HG02642 (cell line): ENCODE measurements at regions not wholly inside any gene's neighbourhood (a gene's known extent, or its start where the extent isn't known, plus 50 kb on each side); places are given as distances from the start of the nearest gene placed in this dataset.
"Not testable (repeated sequence)": the region's sequence is repeated elsewhere in the genome, so short reads cannot be mapped to it uniquely, and the experiment has no call there.

Experiments
- ATAC-seq: cut with Tn5 transposase; IDR thresholded peaks from one replicate; pipeline ENCODE4 v1.9.1; 2021; ENCODE audit warnings: mild to moderate bottlenecking; ENCODE audit not compliant: unreplicated experiment, poor library complexity

DNA sequence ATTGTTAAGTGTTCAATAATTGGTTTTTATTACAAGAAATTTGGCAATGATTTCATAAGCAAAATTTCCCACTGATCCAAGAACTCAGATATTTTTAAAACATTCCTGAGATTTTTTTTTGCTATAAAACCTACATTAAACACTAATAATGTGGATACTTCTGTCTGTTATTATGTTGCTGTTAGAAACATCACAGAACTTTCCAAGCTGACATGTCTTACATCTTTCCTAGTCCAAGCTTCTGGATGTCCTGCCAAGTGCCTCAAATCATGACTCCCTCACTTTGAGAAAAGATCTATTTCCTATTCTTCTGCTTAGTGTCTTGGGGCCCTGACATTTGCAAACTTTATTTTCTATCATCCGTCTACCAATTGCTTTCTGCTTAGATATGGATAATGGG lies 110.8 kb downstream of the RFPL4B start:
- ATAC-seq = no peak

DNA sequence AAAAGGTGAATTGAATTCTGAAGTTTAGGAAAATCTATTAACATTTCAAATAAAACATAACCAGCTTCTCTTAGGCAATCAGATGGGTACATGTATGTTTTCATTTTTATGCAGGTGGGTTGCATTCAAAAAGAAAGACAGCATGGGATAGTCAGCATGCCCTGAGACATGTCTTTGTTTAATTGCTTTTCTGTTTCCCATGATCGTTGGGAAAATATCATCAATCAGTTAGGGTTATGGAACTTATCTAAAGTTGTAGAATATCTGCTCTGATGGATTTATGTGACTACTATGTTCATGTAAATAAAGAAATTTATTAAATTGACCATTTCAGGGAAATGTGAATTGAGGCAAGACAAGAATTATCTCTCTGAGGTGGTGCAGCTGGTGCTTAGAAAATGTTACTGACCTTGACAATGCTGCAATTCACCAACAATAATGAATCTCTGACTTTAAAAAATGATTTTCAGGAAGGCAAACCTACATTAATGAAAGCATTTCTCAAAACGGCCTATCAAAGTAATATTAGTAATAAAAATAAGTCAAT lies 112.7 kb downstream of the RFPL4B start:
- ATAC-seq = no peak

DNA sequence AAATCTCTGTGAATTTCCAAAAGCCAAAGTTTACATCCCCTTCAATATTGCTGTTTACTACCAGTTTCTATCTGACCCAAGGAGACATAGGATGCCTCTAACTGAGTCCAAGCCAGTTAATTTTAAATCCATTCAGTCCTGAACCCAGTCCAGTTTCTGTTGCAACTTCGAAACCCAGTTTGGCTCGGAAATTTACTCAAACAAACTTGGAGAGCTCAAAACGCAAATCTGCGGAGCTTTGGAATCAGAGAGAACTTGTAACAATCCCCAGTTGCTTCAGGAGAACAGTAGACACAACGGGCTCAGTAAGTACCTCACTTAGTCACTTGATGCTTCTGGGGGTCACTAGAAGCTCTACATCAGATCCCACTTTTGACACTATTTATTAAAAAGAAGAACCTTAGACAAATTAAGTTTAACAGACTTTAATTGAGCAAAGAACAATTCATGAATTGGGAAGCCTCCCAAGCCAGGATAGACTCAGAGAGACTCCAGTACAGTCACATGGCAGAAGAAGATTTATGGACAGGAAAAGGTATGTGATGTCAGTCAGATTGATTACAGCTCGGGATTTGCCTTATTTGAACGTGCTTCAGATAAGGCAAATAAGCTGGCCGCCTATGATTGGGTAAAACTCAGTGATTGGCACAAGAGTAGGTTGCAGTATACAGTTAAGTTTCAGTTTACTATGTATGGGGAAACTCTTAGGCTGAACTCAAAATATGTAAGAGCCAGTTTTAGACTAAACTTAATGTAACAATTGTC lies 118.0 kb downstream of the RFPL4B start:
- ATAC-seq = no peak

DNA sequence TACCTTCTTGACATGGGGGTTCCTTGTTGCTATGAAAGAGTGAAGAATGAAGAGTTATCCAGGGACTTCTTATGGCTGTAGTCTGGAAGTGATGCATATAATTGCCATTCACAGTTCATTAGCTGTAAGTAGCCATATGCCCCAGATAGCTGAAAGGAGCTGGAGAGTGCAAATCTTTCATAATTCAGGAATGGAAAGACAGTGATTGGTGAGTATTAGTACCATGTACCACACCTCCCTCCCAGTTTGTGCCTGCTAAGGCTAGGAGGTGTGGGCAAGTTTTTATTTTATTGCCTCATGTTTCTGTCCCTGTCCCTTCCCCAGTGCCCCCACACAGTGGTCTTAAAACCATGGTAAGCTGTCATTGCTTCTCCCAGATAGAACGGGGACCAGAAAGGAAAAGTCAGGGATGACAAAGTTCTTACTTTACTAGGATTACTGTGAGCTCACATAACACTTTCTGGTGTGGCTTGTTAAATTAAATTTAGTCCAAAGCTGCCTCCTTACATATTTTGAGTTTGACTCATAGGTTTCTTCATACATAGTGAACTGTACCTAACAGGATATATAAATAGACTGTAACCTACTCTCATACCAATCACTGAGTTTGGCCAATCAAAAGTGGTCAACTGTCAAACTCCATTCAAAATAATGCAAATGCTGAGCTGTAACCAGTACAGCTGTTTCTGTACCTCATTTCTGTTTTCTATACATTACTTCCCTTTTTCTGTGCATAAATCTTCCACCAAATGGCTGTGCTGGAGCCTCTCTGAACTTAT lies 119.4 kb downstream of the RFPL4B start:
- peak; percentile 68 for ATAC-seq

DNA sequence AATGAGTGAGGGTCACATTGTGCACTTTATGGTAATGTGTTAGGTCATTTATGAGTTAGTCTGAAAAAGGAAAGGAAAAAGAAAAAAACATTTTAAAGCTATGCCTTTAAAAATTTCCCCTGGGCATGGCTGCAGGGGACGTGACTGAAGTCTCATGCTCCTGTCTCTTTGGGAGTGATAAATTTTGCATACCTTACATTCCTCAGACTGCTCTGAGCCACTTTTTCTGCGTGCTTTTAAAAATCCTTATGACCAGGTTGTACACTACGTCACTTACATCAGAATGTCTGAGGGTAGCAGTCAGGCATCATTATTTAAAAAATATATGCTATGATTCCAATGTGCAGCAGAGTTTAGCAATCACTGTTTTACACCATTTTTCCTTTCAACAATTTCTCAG lies 121.2 kb downstream of the RFPL4B start:
- ATAC-seq = no peak

DNA sequence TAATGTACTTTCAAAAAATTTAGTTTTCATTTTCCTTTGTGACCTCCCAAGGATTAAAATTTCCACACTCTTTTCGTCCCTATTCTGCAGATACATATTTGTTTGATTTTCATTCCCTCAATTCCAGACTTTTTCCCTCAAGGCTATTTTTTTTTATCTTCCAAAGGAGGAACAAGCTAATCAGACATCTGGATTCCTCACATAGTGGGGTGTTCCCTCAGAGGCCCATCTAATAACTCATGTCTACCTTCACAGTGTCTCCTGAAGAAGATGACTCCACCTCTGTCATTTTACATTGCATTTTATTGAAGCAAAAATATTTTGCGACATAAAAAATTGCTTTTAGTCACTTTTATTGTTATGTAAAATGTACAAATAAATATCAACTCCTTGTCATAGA lies 122.2 kb downstream of the RFPL4B start:
- ATAC-seq = no peak

DNA sequence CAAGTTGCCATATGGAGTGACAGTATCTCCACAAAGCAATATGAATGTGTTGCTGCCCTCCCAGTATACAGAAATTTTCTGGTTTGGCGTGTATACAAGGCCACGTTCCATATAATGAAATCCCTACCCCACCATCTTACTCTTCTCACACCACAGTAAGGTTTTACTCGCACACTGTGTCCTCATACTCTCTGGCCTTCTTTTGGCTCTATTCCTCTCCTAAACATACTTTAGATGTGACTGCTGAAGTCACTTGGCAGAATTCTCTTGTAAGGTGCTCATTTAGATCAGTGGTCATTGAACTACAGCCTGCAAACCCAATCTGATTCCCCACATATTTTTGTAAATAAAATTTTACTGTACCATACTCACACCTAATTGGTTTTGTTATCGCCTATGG lies 123.2 kb downstream of the RFPL4B start:
- ATAC-seq = no peak

DNA sequence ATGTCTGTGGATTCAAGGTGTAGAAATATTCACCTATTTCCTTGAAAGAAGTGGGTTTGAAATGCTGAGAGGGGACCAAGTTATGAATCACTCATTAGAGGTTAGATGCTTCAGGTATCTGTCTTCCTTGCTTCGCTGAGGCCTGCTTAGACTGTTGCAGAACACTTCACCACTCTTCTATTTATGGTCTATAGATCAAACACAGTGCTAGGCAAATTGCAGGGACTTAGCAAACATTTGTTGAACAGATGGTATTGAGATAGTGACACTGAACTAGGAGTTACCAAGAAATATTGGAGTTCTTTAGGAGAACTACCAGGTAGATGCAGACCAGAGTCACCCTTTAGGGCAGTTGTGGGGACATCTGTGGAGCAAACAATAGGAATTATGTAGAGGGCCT lies 123.8 kb downstream of the RFPL4B start:
- ATAC-seq = no peak

DNA sequence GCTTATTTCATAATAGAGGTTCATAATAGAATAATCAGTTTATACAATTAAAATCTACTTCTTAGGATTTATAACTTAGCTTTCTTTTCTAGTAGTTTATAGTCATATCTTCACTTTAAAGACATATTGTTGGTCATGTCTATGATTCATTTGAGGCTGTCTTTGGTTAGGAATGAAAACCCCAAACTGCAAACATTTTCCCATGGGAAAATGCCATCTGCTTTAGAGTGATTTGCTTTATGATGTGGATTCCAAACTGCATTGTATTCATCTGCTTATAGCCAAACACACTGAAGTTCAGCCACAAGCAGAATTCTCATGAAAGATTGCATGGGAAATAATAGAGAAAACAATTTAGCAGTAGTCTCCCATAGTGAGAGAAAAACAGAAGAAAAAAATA lies 128.0 kb downstream of the RFPL4B start:
- ATAC-seq = no peak

DNA sequence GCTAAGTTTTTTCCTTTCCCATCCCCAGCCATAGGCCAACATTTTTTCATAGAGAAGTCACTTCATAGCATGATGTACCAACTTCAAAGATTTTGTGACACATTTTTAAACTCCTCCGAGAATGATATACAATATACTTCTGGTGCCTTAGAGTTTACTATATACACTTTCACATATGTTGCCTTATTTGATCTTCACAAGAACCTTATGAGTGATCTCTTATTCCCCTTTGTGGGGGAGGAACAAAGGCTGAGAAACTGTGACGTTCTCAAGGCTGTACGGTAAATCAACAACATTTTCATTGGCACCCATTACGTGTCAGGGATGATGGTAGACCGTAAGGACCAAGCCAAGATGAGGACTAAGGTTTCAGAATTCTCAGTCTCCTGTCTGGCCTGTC lies 130.0 kb downstream of the RFPL4B start:
- no peak for ATAC-seq

DNA sequence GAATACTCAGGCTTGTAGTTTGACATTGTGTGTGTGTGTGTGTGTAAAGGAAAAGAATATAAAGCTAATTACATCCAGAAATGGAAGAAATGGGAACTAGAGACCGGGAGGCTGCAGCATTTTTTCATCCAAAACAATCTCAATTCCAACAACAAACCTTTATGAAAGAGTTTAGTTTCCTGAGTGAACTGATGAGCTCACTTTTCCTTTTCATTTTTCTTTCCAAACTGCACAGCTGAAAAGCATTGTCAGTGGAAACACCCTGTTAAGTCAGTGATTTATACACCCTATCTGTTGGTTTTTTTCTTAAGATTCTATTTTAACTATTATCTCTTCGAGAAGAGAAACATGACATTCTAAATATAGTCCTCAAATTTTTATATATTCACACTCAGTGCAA lies 130.9 kb downstream of the RFPL4B start:
- ATAC-seq = no peak

DNA sequence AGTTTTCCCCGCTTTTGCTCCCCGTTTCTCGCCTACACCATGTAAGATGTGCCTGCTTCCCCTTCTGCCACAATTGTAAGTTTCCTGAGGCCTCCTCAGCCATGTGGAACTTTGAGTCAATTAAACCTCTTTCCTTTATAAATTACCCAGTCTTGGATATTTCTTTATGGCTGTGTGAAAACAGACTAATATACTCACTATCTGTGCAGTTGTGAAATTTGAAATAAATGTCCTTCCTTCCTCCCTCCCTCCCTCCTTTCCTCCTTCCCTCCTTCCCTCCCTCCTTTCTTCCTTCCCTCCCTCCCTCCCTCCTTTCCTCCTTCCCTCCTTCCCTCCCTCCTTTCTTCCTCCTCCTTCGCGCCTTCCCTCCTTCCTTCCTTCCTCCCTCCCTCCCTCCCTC lies 132.8 kb downstream of the RFPL4B start:
- not testable (repeated sequence) for ATAC-seq

DNA sequence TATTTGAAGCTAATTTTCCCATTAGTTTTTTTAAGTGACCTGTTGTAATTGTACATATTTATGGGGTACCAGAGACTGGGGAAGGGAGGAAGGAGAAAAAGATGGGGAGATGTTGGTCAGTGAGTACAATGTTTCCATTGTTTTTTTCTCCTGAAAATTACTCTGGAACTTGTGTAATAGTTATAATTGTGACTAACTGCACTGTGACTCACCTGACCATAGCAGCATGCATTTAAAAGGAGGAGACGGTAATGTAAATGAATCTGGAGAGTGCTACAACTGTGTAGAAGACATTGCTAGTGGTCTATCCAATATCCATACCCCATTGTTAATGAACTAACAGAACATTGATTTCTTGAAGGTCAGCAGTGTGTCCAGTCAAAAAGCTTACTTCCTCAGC lies 133.4 kb downstream of the RFPL4B start:
- no peak for ATAC-seq

DNA sequence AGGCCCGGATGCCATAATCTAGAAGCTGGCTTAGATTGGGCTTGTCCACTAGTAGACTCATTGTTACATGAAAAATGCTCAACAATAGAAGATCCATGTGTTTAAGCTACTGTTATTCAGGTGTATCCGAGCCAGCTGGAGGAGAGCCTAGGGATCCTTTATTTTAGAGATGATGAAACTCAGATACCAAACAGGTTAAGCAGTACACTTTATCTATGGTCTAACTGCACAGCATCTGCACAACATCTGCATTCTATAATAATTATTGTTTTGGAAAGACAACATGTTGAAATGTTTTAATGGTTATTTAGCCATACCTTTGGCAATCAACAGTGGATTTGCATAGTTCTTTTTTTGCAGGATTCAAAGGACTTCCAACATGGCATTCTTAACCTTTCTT lies 134.1 kb downstream of the RFPL4B start:
- ATAC-seq = no peak

DNA sequence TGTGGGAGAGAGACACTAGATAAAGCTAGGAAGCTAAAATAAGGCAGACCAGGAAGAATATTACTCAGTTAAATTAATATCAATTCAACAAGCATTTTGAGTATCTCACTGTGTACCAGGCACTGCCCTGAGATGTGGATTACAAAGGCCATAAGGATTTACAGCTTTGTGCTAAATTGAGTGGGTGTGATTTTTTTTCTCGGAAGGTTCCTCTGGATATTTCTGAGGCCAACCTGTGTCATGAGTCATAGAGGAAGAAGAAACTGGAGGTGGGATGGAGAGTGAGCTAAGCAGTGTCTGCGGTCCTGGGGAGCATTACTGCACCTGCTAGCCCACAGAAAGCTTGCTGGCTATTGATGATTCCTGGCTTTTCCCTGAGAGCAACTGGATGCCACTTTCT lies 135.2 kb downstream of the RFPL4B start:
- ATAC-seq = no peak

DNA sequence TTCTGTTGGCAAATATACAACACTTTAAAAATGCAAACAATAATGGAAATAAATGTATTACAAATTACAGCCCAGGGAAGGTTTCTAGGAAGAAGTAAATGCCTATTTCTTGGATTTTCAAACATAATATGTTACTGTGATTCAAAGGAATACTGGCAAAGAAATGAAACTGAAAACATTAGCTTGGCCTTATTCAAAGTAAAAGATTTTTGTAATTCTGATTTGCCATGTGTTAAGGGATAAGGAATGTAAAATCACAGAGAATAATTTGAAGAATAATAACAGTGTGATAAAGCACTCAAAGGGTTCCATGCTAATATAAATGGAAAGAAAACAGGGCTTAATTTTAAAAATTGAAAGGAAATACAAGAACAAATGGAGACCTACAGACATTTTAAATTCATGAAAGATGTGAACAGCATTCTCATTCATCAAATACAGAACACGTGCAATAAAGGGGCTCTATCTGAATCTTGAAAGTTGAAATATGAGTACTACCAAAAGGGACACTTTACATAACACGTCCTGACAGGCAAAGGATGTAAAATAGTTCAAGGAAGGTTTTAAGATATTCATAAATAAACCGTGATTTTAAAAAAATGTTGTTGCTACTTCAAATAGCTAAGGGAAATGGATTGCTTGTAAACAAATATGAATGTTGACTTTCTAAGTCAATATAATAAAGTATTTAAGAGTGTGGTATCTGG lies 138.1 kb downstream of the RFPL4B start:
- ATAC-seq = no peak

DNA sequence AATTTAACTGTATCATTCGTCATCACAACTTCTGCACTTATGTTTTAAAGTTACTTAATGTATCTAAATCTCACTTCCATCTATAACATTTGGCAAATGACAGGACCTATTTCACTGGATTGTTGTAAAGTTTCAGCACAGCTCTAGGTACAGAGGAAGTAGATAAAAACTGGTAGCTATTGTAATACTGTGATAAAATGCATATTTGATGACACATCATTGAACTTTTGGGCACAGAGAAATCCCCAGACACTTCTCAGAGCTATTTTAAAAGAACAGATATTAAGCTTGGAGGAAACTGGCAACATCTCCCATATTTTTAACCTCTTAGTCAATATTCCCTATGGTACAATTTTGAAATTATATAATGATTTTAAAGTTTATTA lies 138.7 kb downstream of the RFPL4B start:
- ATAC-seq = no peak

DNA sequence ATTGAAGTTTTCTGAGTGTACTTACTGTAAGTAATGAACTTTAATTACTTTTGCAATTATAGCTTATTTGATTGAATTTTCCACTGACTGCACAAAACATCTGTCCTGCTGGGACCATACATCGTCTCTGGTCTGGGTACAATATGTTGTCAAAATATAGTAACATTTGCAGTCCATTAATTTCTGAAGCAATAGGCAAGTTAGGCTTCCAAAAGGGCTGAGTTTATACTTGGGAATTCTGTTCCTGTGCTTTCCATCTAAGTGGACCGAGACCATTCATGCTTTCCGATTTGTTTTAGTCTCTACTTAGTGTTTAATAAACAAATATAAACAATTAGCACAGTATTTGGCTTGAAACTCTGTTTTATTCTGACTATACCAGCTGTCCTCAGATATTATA lies 139.3 kb downstream of the RFPL4B start:
- ATAC-seq = no peak

DNA sequence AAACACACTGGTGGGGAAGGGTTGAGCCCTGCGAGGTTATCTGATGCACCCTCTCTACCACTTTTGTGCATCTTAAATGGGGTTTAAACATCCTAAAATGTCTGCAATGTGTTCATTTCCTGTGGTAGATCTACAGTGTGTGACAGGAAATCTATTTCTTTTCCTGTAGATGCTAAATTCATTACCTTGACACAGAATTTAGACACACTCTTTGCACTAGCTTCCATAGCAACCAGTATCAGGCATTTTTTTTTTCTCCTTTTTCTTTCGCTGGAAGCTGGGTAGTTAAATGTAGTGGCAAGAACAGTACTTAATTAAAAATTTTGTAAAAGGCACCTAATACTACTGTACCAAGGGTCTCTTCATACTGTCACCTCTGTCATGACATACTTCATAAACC lies 141.1 kb downstream of the RFPL4B start:
- ATAC-seq = no peak

DNA sequence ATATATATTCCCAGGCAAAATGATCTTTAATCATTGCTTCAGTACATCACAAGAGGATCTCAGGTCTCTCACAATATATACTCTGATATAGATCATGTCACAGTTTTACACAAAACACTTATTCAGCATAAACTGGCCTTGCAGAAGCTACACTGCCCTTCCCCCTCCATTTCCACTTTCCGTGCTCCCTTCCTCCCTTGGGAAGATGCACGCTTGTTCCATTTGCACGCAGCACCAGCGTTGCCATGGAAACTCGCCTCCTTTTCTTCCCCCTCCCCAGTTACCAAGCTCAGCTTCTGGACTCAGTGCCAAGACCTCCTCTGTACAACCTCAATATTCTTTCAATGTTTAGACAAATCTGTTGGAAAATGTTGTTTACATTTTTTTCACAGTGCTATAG lies 154.6 kb downstream of the RFPL4B start:
- ATAC-seq = no peak
